Stimulated activated memory B cell treated with anti-CD40 and anti-IgM and Interleukin-4, amounts not matched to agents 10 μg/mL and 1 μg/mL and 100 μg/mL, for 72 hours (primary cell): ENCODE measurements at regions not wholly inside any gene's neighbourhood (a gene's known extent, or its start where the extent isn't known, plus 50 kb on each side); places are given as distances from the start of the nearest gene placed in this dataset.

Experiments used
- ATAC-seq: fragments of 150-1000 bp; cut with Tn5 transposase; 2 replicates; pipeline ENCODE4 v1.10.0; 2021
- H3K27ac Mint-ChIP-seq: one replicate; pipeline ENCODE4 v1.8.0; 2022; ENCODE audit warnings: mild to moderate bottlenecking, mixed read lengths
- H3K27me3 Mint-ChIP-seq: one replicate; pipeline ENCODE4 v1.8.0; 2022; ENCODE audit warnings: mixed read lengths
- H3K36me3 Mint-ChIP-seq: one replicate; pipeline ENCODE4 v1.8.0; 2022; ENCODE audit warnings: mixed read lengths
- H3K4me1 Mint-ChIP-seq: one replicate; pipeline ENCODE4 v1.8.0; 2022; ENCODE audit warnings: mixed read lengths
- H3K4me3 Mint-ChIP-seq: one replicate; pipeline ENCODE4 v1.8.0; 2022; ENCODE audit warnings: mild to moderate bottlenecking, moderate library complexity, mixed read lengths
- H3K9me3 Mint-ChIP-seq: one replicate; pipeline ENCODE4 v1.8.0; 2022; ENCODE audit warnings: mixed read lengths

DNA sequence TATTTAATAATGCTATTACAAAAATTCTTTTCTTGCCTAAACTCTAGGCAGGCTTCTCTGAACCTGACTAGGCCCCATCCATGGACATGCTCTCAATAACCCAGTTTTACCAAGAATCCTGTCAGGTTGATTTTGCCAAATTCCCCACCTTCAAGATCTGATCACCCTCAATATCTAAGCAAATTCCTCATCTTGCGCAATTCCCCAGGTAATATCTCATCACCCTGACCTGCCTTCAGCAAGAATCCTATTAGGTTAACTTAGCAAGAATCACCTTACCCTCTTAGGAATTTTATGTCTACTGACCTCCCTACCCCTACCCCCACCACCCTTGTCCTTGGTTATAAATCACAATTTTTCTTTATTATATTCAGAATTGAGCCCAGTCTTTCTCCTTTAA lies 579.1 kb downstream of the C4orf33 start:
- Mint-ChIP-seq H3K9me3 (peaks cover 6% of the 10 kb centered on the region), H3K36me3 (no peaks in the 10 kb centered on the region), H3K4me3 (no peak overlapping the region), H3K4me1 (no peaks in the 10 kb centered on the region), H3K27ac (no peak overlapping the region), H3K27me3 (no peaks in the 10 kb centered on the region)
- no peak for ATAC-seq

DNA sequence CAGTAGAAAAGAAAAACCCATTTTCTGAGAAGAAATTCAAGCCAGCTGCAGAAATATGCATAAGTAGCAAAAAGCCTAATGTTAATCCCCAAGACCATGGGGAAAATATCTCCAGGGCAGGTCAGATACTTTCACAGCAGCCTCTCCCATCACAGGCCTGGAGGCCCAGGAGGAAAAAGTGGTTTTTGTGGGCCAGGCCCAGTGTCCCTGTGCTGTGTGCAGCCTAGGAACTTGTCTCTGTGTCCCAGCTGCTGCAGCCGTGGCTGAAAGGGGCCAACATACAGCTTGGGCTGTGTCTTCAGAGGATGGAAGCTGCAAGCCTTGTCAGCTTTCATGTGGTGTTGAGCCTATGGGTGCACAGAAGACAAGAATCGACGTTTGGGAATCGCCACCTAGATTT lies 581.0 kb downstream of the C4orf33 start:
- no peaks in the 10 kb centered on the region for H3K4me1 Mint-ChIP-seq
- no peak overlapping the region for H3K27ac Mint-ChIP-seq
- no peaks in the 10 kb centered on the region for H3K27me3 Mint-ChIP-seq
- H3K36me3 Mint-ChIP-seq: no peaks in the 10 kb centered on the region
- H3K4me3 Mint-ChIP-seq: no peak overlapping the region
- peaks cover 6% of the 10 kb centered on the region for H3K9me3 Mint-ChIP-seq
- ATAC-seq: no peak

DNA sequence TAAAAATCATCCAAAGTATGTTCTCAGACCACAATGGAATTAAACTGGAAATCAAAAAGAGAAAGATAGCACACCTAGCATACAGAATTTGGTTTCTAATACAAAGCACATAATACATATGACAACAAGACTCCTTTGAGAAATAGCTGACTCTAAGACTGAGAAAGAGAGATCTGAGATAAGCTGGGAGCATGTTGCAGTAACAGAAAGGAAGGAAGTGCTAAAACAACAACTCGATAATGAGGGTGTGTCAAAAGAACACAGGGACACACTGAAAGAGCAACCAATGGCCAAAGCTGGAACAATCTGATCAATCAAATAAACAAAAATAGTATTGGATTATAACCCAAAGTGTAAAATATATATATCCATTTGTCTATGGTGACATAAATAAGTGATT lies 586.6 kb downstream of the C4orf33 start:
- H3K4me1 Mint-ChIP-seq: no peaks in the 10 kb centered on the region
- no peak for ATAC-seq
- H3K4me3 Mint-ChIP-seq: no peak overlapping the region
- H3K9me3 Mint-ChIP-seq: no peaks in the 10 kb centered on the region
- no peaks in the 10 kb centered on the region for H3K27me3 Mint-ChIP-seq
- H3K36me3 Mint-ChIP-seq: no peaks in the 10 kb centered on the region
- H3K27ac Mint-ChIP-seq: no peak overlapping the region

DNA sequence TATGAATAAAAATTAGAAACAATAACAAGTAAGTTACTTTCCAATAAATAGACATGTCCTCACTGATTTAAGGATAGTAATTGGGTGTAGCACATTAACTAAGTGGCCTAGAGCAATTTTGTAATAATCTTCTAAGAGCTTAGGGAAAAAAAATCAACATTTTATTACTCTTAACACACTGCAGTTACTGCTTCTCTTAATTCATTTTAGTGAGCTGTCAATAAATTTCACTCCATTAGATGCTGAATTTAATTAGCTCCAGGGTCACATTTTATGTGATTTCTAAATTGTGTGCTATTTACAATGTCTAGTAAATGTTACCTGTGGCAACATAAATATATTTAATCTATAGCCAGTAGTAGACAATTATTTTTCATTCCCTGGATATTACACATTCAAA lies 612.0 kb downstream of the C4orf33 start:
- H3K27me3 Mint-ChIP-seq: no peaks in the 10 kb centered on the region

DNA sequence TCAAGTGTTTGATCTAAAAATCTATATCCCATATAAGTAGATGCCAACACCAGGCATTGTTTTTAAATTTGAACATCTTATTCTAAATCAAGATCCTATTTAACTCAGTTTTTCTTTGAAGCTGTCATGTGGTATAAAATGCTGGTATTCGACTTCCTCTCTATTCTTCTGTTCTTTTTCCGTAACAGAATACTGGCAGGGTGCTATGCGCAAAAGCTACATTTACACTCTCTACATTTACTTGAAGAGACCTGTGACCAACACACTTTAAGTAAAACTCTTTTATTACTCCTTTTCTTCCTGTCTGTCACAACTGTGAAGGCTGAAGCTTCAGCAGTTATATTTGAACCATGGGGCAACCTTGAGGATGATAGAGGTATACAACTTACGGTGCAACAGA lies 612.8 kb downstream of the C4orf33 start:
- Mint-ChIP-seq H3K4me3 (no peak overlapping the region), H3K27me3 (no peaks in the 10 kb centered on the region), H3K4me1 (no peaks in the 10 kb centered on the region)

More for the DNA sequence above, 612.0 kb downstream of the C4orf33 start:
- Mint-ChIP-seq H3K36me3 (no peaks in the 10 kb centered on the region), H3K4me1 (no peaks in the 10 kb centered on the region), H3K27ac (no peak overlapping the region), H3K4me3 (no peak overlapping the region), H3K9me3 (peaks cover 3% of the 10 kb centered on the region)
- no peak for ATAC-seq

DNA sequence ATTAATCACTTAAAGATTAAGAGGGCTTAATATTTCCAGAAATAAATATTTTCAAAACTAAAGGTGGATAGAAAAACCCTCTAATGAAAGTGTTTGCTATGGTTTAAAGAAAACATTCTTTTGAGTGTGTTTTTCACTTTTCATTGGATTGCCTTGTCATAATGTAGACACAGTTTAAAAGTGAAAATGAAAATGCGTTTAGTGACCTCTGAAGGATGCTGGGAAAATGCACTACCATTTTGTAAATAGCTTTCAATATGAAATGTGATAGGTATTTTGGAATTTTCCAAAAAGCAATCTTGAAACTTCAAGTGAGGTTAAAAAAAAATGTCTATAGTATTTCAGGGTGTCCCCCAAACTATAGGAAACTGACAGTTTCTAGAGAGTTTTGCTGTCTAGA lies 642.2 kb downstream of the C4orf33 start:
- Mint-ChIP-seq H3K4me1 (no peaks in the 10 kb centered on the region), H3K4me3 (no peak overlapping the region), H3K27me3 (no peaks in the 10 kb centered on the region), H3K27ac (no peak overlapping the region), H3K9me3 (no peaks in the 10 kb centered on the region), H3K36me3 (no peaks in the 10 kb centered on the region)
- no peak for ATAC-seq

More for the DNA sequence above, 612.8 kb downstream of the C4orf33 start:
- no peak for ATAC-seq
- peaks cover 3% of the 10 kb centered on the region for H3K9me3 Mint-ChIP-seq
- H3K36me3 Mint-ChIP-seq: no peaks in the 10 kb centered on the region
- no peak overlapping the region for H3K27ac Mint-ChIP-seq

DNA sequence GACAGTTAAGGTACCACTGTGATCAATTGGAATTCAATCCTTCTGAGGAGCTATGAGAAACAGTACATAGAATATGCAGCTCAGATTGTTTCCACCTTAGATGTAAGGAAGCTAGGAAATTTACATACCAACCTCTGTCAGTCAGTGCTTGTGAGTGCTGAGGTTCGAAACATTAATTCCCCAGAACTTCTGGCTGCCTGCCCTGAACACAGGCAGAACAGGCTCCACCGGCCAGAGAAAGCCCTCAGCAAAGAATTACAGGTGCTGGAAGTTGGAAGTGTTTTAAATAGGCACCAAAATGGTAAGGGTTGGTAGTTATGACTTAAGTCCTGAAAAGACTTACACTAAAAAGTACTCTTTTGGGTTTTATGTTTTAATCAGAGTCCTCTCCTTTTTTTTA lies 651.8 kb downstream of the C4orf33 start:
- Mint-ChIP-seq H3K4me3 (no peak overlapping the region), H3K4me1 (no peaks in the 10 kb centered on the region), H3K36me3 (no peaks in the 10 kb centered on the region), H3K27me3 (no peaks in the 10 kb centered on the region), H3K9me3 (no peaks in the 10 kb centered on the region), H3K27ac (no peak overlapping the region)
- no peak for ATAC-seq

DNA sequence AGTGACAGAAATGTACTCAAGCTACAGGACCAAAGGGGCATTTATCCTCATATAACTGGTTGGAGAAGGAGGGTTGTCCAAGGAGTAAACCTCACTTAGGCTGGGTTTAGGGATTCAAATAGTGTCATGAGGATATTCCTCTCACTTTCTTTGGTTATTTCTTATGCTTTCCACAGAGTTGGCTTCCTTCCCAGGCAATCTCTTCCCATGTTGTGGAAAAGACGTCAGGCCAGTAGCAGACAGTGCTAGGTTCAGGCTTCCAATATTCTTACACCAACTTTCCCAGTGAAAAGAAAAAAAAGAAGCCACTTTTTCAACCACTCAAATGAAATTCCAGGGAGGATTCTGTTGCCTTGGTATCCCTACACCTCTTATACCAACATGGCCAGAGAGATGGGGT lies 653.0 kb downstream of the C4orf33 start:
- Mint-ChIP-seq H3K27me3 (no peaks in the 10 kb centered on the region), H3K36me3 (no peaks in the 10 kb centered on the region), H3K4me1 (no peaks in the 10 kb centered on the region), H3K4me3 (no peak overlapping the region), H3K27ac (no peak overlapping the region), H3K9me3 (no peaks in the 10 kb centered on the region)
- no peak for ATAC-seq

DNA sequence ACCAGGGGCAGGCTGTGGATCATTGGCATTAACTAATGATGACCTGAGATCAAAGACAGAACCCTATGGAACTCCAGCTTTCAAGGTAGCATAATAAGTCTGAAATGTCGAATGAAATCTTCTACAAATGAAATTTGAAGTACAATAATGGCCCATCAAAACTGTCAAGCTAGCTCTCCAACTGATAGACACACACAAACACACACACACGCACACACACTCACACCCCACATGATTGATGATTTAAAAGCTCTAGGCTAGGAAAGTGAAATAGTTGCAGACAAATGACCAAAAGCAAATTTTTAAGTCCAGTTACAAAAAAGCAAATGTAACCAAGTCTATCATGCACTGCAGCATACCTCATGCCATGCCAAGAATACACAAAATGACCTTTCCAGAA lies 655.7 kb downstream of the C4orf33 start:
- H3K4me3 Mint-ChIP-seq: no peak overlapping the region
- H3K27me3 Mint-ChIP-seq: no peaks in the 10 kb centered on the region
- ATAC-seq: no peak
- peaks cover 3% of the 10 kb centered on the region for H3K9me3 Mint-ChIP-seq
- no peak overlapping the region for H3K27ac Mint-ChIP-seq
- H3K4me1 Mint-ChIP-seq: no peaks in the 10 kb centered on the region
- no peaks in the 10 kb centered on the region for H3K36me3 Mint-ChIP-seq

DNA sequence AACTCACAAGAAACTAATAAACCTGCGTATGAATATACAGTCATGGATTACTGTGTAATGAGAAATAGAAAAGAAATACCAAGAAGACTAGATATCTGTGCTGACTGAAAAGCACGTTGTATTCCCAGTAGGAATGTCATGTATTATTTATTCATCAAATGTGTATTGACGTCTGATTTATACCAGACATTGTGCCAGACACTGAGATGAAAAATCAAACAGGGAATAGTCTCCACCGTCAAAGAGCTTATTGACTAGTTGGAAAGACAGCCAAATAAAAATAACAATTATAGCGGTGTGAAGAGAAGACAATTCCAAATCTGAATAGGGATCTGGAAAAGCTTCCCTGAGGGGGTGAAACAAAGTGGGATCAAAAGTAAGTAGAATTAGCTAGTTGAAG lies 687.6 kb downstream of the C4orf33 start:
- Mint-ChIP-seq H3K9me3 (peaks cover 5% of the 10 kb centered on the region), H3K36me3 (no peaks in the 10 kb centered on the region), H3K27ac (no peak overlapping the region), H3K27me3 (no peaks in the 10 kb centered on the region), H3K4me1 (no peaks in the 10 kb centered on the region), H3K4me3 (no peak overlapping the region)
- ATAC-seq: no peak

DNA sequence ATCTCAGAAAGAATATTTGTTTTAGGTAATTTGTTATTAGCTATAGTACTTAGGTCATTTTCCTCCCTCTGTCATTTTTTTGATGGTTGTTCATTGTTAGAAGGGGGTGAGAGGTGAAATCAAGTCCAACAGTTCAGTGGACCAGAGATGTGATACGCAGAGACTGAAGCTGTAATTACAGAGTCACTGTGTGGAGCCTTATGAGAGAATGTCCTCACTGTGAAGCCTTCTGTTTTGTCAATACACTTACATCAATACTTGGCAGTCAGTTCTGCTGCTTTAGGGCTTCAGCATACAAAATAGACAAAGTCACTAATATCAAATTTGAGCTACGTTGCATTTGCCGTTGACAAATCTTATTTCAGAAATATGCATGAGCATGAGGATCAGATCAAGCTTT lies 692.5 kb downstream of the C4orf33 start:
- H3K9me3 Mint-ChIP-seq: peaks cover 5% of the 10 kb centered on the region
- H3K4me3 Mint-ChIP-seq: no peak overlapping the region
- no peaks in the 10 kb centered on the region for H3K36me3 Mint-ChIP-seq
- no peak overlapping the region for H3K27ac Mint-ChIP-seq
- ATAC-seq: no peak
- H3K4me1 Mint-ChIP-seq: no peaks in the 10 kb centered on the region
- no peaks in the 10 kb centered on the region for H3K27me3 Mint-ChIP-seq

DNA sequence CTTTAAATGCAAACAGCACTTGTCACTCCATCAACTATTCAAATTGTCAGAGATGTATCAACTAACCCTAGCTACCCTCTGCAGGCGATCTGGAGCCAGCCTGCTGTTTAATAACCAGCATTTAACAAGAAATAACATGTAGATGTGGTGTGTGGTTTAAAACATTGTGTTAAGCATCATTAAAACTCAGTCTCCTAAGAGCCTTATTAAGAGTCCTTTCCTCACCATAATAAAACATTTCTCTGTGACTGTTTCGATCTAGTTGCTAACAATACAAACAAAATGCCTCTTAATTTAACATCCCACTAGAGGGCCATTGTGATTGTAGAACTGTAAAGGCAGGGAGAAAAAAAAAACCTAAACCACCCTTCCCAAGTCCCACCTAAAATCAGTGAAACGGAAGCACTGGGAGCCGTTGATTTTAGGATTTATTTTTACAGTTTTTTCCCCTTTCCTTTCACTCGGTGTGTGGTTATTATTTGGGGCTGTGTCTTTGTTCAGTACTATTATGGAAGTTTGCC lies 708.6 kb downstream of the C4orf33 start:
- no peaks in the 10 kb centered on the region for H3K36me3 Mint-ChIP-seq
- no peak overlapping the region for H3K27ac Mint-ChIP-seq
- ATAC-seq: no peak
- peaks cover 11% of the 10 kb centered on the region for H3K9me3 Mint-ChIP-seq
- H3K4me1 Mint-ChIP-seq: no peaks in the 10 kb centered on the region
- no peaks in the 10 kb centered on the region for H3K27me3 Mint-ChIP-seq
- H3K4me3 Mint-ChIP-seq: no peak overlapping the region

DNA sequence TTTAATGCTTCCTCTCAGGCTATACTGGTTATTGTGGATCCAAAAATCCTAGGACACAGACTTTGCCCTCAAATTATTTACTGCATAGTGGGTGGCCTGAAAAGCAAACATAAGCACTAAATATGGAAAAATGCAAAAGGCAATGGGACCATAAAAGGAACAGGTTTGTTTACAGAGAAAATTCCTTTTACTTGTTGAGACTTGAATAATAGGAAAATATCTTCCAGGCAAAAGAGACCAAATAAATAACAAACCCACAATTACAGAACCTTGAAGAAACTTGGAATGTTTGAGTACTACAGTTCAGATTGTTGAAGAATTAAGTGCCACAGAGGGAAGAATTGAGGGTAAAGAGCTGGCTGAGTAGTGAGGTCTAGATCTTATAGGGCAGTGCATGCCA lies 711.0 kb downstream of the C4orf33 start:
- H3K27ac Mint-ChIP-seq: no peak overlapping the region
- no peak for ATAC-seq
- H3K27me3 Mint-ChIP-seq: no peaks in the 10 kb centered on the region
- no peaks in the 10 kb centered on the region for H3K36me3 Mint-ChIP-seq
- H3K4me1 Mint-ChIP-seq: no peaks in the 10 kb centered on the region
- peaks cover 13% of the 10 kb centered on the region for H3K9me3 Mint-ChIP-seq
- no peak overlapping the region for H3K4me3 Mint-ChIP-seq

DNA sequence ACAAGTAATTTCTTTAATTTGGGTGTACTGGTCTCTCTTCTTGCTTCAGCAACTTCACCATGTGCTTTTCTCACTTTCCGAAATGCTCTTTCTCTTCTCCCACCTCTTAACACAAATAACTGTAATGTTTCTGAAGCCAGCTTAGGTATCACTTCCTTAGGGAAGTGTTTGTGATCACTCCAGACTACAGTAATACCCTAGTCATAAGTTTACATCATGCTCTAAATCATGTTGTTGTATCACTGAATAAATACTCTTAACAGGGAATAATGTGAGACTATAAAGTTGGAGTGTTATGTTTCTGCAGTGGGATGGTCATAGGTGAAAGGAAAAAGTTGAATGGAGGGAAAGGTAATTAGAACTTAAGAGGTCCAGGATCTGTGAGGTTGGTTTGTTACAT lies 712.3 kb downstream of the C4orf33 start:
- Mint-ChIP-seq H3K9me3 (peaks cover 13% of the 10 kb centered on the region), H3K36me3 (no peaks in the 10 kb centered on the region), H3K4me1 (no peaks in the 10 kb centered on the region), H3K4me3 (no peak overlapping the region), H3K27ac (no peak overlapping the region), H3K27me3 (no peaks in the 10 kb centered on the region)
- ATAC-seq: no peak

DNA sequence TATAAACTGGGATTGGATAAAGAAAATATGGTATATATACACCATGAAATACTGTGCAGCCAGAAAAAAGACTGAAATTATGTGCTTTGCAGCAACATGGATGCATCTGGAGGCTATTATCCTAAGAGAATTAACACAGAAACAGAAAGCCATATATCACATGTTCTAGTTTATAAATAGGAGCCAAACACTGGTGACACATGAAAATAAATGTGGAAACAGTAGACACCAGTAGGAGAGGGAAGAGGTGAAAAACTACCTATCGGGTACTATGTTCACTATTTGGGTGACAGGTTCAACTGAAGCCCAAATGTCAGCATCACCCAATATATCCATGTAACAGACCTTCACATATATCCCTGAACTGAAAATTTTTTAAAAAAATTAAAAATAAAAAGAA lies 725.1 kb downstream of the C4orf33 start:
- Mint-ChIP-seq H3K36me3 (no peaks in the 10 kb centered on the region), H3K27me3 (no peaks in the 10 kb centered on the region), H3K9me3 (no peaks in the 10 kb centered on the region), H3K27ac (no peak overlapping the region), H3K4me1 (no peaks in the 10 kb centered on the region), H3K4me3 (no peak overlapping the region)
- ATAC-seq: no peak

DNA sequence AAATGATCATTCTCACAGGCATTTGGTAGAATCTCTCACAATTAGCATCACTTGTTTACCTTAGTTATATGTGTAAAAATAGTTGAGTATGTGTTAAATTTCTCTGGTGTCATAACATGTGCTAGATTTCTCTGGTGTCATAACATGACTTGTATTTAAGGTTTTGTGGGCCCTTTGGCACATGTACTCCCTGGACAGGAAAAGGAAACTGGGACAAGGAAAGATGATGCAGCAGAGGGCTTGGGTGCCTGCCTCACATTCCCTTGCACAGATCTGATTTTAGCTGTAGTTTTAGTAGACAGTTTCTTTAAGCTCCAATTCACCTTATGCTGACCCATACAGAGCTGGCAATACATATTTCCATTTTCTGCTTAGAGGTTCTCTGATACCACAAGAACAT lies 726.0 kb downstream of the C4orf33 start:
- H3K9me3 Mint-ChIP-seq: no peaks in the 10 kb centered on the region
- H3K4me3 Mint-ChIP-seq: no peak overlapping the region
- no peak for ATAC-seq
- H3K27me3 Mint-ChIP-seq: no peaks in the 10 kb centered on the region
- H3K36me3 Mint-ChIP-seq: no peaks in the 10 kb centered on the region
- no peaks in the 10 kb centered on the region for H3K4me1 Mint-ChIP-seq
- no peak overlapping the region for H3K27ac Mint-ChIP-seq

DNA sequence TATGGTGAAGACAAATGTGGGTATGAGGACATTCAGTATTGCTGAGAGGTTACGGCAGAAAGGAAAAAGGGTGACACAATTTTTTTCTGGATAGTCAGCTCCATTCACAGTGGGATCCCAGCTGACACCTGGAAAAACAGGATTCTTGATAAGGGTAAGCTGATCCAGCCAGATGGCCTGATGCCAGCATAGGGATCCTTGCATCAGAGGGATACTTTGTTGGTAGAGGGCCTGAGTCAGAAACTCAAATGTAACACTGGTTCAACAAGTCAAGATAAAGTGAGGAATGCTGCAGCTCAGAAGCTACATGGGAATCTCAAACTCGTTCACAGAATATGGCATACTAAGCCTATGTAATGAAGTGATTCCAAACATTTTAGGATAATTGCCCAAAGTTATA lies 726.7 kb downstream of the C4orf33 start:
- Mint-ChIP-seq H3K4me3 (no peak overlapping the region), H3K9me3 (no peaks in the 10 kb centered on the region), H3K27me3 (no peaks in the 10 kb centered on the region), H3K27ac (no peak overlapping the region), H3K36me3 (no peaks in the 10 kb centered on the region), H3K4me1 (no peaks in the 10 kb centered on the region)
- no peak for ATAC-seq
